ENCODE measurements at regions not wholly inside any gene's neighbourhood (a gene's known extent, or its start where the extent isn't known, plus 50 kb on each side); places are given as distances from the start of the nearest gene placed in this dataset.
A peak's percentile ranks its signal among the peaks of the same experiment; 100 is the strongest.
"Not testable (repeated sequence)": the region's sequence is repeated elsewhere in the genome, so short reads cannot be mapped to it uniquely, and the experiment has no call there.

DNA sequence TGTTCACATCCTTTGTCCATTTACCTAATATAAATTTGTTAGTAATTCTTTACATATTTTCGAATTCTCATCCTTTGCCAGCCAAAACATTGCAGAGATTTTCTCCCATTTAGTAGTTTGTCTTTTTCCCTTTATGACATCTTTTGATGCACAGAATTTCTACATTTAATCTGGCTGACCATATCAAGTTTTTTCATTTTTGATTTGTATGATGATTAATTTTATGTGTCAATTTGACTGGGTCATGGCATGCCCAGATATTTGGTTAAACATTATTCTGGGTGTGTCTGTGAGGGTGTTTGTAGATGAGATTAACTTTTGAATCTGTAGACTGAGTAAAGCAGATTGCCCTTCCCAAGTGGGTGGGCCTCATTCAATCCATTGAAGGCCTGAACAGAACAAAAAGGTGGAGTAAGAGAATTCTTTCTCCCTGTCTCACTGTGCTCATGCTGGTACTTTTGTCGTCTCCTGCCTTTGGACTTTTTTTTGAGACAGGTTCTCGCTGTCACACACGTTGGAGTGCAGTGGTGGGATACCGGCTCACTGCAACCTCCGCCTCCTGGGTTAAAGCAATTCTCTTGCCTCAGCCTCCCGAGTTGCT is 72.1 kb upstream of the EPB41L1 start:
- no peak for DNase-seq (ENCODE audit: low read depth, low spot score)

DNA sequence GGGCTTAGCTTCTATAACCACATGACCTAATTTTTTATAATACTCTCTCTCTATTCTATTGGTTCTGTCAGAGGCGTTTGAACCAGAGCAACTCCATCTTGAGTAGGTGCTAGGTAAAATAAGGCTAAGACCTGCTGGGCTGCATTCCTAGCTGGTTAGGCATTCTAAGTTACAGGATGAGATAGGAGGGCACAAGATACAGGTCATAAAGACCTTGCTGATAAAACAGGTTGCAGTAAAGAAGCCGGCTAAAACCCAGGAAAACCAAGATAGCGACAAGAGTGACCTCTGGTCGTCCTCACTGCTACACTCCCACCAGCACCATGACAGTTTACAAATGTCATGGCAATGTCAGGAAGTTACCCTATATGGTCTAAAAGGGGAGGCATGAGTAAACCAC is 71.3 kb upstream of the EPB41L1 start:
- DNase-seq (ENCODE audit: low read depth, low spot score): not testable (repeated sequence)

DNA sequence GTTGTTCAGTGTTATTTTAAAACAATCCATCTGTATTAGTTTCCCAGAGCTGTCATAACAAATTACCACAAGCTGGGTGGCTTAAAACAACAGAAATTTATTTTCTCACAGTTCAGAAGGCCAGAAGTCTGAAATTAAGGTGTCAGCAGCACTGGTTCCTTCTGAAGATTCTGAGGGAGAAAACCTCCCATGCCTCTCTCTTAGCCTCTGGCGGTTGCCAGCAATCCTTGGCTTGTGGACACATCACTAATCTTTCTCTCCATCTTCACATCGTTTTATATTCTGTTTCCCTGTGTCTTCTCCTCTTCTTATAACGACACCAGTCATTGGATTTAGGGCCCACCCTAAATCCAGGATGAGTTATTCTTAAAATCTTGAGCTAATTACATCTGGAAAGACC is 70.2 kb upstream of the EPB41L1 start:
- DNase-seq (ENCODE audit: low read depth, low spot score): no peak

DNA sequence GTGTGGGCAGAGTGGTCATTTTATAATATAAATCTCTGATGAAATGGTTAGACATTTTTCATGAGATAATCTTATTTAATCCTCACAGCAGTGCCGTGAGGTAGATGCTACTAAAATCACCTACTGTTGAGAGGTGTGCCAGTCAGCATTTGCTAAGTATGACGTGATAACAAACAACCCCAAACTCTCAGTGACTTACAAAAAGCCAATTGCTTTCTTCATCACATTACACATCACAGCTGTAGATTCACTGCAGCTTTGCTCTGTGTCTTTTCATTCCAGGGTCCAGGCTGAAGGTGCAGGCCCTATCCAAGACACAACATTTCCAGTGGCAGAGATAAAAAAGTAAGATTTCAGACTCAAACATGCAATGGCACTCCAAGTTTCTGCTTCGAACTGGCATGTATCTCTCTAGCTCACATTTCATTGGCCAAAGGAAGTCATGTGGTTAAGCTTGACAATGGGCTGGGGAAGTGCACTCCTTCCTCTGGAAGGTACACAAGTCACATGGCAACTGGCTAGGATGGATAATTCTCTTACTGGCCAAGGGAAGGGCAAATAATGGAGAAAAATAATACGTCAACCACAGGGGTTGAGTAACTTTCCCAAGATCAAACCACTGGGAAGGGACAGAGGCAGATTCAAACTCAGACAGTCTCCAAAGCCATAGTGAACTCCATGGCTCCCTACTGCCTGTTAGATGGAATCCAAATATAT is 69.5 kb upstream of the EPB41L1 start:
- no peak for DNase-seq (ENCODE audit: low read depth, low spot score)

DNA sequence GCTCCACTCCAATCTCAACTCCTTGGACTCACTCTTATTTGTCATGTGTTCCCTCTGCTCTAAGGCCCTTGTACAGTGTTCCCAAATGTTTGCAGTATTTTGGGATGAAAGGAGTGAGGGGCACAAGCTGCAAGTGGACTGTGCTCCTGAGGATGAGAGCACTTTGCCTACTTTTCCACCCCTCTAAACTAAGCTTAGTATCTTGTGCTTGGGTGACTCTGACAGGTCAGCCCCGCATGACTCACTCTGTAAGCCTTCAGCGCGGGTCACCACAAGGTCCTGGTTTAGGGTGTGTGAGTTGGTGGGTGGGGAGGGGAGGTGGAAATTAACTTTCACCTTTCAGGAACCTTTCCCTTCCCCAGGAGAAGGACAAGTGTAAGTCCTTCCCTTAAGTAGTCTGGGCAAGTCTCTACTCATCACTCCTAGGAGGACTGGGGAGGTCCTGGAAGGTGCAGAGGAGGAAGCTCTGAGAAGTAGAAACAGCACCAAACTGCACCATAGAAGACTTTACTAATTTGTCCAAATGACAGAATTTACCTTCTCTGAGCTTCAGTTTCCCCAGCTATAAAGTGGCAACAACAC is 68.8 kb upstream of the EPB41L1 start:
- no peak for DNase-seq (ENCODE audit: low read depth, low spot score)

DNA sequence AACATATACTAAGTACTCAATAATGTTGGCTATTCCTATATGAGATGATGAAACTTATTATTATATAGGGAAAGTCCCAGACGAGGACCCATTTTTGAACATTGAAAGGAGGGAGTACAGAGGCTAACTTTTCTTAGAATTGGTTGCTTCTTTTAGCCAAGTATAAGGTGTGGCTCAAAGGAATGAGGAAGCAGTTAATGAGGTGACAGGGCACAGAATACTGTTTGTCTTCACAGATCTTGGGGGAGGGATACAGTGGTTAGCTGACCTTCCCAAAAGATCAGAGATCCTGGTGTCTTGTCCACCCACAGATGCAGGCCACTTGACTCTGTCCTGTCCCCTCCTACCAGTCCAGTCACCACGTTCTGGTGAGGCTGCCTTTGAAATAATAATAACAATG is 67.8 kb upstream of the EPB41L1 start:
- no peak for DNase-seq (ENCODE audit: low read depth, low spot score)

DNA sequence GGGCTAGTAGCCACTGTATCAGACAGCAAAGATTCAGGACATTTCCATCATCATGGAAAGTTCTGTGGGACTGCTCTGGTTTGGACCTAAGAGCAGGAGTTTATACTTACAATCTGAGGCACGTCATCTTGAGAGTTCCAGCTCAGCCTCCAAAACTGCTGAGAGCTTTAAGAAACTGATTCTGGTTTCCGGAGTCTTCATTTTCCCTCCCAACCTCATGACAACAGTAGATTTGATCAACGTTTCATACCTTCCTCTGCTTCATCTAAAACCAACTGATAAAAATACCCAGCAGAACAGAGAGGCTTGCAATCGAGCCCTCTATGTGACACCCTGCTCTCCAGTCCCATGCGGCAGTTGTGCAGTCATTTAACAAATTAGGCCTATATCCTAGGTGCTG is 64.3 kb upstream of the EPB41L1 start:
- DNase-seq (ENCODE audit: low read depth, low spot score): no peak

DNA sequence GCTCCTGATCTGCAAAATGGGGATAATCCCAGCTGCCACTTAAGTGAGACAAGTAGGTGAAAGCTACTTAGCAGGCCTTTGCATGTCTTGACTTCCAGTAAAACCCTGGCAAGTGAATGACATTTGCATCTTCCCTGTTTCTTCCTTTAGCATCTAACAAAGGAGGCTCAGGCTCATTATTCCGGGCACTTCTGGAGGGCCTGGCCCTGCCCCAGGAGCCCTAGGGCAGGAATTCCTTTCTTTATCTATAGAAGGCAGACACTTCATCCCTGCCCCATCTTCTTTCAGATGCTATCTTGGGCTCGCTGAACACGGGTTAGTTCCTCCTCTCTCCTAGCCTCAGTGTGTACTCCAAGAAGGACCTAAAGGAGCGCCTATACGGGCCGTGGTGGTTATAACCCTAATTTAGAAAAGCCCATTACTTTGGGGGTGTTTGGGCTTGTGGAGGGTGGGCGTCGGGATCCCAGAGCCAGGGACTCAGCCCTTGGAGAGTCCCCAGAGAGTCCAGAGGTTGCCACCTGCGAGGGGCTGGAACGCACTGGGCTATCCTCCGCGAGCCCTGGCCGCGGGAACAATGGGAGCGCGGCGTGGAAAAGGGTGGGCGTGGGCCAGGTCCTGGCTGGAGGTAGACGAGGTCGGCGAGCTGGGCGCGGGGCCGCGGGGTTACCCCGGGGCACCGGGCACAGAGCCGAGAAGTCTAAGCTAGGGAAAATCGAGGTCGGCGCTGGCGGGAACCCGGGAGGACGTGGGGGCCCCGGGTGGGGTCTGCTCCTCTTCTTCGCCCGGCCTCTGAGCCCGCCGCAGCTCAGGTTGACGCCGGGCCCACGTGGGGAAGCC is 62.8 kb upstream of the EPB41L1 start:
- DNase-seq (ENCODE audit: low read depth, low spot score): no peak

DNA sequence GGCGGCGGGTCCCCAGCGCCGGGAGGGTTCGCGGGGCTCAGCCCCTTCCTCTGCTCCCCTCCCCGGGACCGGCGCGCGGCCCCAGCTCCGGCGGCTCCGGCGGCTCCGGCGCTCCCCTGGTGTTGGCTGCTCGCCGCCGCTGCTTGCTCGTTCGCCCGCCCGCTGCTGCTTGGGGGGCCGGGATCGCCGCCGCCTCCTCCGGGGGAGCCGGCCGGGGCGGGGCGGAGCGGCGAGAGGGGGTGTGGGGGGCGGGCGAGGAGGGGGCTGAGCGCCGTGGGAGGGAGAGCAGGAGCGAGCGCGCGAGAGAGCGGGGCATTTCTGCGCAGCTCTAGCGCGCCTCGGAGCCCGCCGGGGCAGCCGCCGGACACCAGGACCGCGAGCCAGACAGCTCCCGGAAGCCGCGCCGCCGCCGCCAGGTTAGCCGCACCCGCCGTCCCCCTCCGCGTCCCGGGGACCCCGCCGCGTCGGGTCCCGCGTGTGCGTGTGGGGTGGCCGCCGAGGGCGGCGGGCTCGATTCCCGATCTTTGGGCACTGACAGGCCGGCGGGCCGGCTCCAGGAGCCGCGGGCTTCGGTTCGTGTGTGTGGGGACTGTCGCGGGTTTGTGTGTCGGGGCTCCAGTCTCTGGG is 62.0 kb upstream of the EPB41L1 start:
- DNase-seq (ENCODE audit: low read depth, low spot score): no peak

DNA sequence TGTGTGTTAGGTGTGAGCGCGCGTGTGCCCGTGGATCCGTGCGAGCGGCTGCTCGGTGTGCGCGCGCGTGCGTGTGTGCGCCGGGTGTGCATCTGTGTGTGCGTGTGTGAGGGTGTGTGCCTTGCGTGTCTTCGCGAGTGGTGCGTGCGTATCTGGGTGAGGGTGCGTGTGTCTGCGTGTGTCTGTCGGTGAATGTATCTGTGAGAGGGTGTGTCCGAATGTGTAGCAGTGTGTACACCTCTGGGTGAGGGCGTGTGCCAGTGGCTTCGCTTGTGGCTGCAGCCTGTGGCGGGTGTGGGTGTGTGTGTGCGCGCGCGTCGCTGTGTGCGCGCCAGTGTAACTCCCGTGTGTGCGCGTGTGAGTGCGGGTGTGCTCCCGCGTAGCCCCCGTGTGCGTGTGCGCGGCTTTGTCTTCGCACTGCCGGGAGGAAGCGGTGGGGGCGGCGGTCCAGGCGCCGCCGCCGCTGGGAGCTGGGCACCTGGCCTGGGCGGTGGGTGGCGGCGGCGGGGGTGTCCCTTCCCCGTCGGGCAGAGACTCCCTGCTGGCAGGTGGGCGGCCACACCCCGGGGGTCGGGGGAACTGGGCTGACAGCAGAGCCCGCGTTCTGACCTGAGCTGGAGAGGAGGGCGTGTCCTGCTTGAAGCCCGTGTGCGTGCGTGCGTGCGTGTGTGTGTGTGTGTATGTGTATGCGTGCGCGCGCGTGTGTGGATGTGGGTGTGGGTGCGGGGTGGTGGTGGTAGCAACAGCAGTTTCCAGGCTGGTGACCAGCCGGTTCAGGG is 61.3 kb upstream of the EPB41L1 start:
- no peak for DNase-seq (ENCODE audit: low read depth, low spot score)

DNA sequence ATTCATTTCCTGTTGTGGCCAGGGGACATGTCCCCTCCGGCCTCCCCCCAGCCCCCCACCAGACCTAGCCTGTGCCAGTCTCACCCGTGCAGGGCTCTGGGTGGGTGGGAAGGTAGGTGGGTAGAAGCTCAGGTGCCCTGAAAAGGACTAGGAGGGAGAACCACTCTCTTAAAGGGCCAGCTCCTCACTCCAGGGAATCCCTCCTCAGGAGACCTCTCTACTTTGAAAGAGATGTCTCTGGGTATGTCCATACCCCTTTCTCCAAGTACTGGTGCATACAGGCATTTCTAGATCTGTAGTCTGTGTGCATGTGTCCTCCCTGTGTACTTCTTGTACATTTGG is 60.8 kb upstream of the EPB41L1 start:
- DNase-seq (ENCODE audit: low read depth, low spot score): no peak

DNA sequence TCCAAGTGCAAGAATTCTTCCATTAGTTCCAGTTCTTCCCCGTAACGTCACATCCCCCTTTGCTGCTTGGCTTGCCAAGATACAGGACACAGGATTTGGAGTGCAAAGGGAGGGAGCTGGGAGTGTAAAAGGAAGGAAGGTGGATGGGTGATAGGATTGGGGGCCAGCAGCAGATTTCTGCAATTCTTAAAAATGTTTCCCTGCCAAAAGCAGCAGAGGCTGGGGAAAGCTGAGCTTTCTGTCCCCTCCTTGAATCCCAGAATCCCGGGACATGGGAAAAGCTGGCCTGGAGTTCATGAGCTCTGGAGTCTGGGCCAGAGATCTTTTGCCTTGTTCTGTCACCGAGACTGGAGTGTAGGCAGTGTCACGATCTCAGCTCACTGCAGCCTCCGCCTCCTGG is 60.0 kb upstream of the EPB41L1 start:
- DNase-seq (ENCODE audit: low read depth, low spot score): no peak

DNA sequence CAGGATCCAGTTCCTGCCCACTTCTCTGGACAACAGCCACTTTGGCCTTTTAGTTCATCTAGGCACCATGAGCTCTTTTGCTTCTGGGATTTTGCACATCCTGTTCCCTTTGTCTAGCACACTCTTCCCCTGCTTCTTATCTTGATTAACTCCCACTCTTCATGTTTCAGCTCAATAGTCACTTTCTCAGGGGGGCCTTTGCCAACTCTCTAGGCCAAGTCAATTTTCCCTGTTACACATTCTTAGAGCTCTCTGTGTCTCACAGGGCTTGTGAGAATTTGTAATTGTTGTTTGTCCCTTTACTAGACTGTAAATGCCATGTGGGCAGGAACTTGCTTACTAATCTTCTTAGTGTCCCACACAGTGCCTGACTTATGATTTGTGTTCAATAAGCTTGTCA is 58.1 kb upstream of the EPB41L1 start:
- DNase-seq (ENCODE audit: low read depth, low spot score): no peak

DNA sequence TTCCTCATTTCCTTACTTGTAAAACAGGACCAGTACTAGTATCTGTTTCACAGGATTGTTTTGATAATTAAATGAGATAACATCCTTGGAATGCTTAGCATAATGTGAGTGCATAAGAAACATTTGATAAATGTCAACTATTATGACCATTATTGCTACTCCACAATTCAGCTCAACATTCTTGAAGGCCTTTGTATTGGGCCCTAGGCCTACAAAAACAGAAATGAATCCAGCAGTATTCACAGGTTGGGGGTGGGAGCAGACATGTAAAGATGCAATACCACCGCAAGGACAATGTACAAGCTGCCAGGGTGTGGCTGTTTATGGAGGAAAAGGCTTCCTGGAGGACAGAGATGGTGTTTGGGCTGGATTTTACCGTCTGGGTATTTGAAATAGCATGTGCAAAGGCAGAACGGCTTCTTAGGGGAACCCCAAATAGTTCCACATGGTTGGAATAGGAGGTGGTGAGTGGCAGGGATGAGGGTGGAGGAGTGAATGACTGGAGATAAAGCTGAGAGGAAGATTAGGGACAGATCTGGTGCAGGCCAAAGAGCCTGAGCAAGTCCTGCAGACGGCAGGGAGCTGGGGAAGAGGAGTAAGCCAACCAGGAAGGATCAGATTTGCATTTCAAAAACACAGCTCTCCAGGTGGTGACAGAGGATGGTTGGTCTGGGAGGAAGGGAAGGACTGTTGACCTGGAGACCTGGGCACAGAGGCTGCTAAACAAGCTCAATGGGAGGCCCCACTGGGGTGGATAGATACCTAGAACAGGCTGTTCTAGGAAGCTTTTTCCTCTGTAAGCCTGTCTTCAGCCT is 57.0 kb upstream of the EPB41L1 start:
- peak; percentile 93 for DNase-seq (ENCODE audit: low read depth, low spot score)

DNA sequence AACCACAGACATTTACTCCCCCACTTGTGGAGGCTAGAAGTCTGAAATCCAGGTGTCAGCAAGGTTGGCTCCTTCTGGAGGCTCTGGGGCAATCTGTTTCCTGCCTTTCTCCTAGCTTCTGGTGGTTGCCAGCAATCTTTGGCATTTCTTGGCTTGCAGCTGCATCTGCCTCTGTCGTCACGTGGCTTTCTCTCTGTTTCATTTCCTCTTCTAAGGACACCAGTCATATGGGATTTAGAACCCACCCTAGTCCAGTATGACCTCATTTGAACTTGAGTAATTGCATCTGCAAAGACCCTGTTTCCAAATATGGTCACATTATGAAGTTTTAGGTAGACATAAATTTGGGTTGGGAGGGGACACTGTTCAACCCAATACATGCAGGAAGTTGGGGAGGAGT is 56.2 kb upstream of the EPB41L1 start:
- DNase-seq (ENCODE audit: low read depth, low spot score): no peak

DNA sequence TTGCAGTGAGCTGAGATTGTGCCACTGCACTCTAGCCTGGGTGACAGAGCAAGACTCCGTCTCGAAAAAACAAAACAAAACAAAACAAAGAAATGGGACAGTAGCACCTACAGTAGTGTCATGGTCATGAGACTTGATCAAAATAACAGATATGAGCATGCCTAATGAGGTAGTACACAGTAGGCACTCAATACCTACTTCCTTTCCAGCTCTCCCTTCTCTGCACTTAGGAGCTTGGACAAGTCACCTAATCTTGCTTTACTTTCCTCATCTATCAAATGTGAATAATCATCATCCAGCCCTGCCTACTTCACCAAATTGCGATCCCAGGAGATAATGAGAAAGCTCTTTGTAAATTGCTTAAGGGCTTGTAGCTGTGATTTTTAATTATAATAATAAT is 55.4 kb upstream of the EPB41L1 start:
- DNase-seq (ENCODE audit: low read depth, low spot score): no peak

DNA sequence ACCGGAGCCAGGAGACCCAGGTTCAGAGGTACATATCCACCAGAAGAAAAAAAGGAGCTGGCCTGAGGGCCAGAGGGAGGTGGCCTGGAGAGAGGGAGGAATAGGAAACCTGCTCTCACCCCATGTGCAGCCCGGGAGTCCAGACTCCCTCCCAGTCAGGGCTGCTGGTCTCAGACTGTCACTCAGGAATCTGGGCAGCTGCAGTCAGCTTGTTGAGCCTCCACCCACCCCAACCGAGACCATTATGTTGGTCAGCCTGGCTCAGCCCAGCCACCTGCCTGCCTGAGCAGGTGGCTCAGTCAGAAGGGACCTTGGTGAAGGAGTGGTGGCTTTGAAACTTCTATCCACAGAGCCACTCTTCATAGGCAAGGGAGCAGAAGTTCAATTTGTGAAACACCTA is 53.3 kb upstream of the EPB41L1 start:
- DNase-seq (ENCODE audit: low read depth, low spot score): no peak

DNA sequence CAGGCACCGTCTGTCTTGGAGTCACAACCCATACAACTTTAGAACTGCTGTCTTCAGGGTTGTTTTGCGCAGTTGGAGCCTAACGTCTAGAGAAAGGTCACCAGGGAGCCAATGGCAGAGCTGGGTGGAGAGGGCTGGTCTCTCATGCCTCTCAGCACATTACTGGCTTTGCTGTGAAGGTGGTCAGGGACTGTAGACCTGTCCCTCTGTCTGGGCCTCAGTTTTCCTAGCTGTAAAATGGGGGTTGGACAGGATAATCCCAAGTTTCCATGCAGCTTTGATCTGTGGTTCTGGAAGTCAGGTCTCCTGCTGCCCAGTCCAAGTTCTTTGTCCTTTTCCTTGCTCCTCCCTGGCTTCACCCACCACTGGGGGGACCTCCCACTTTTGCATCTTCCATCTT is 52.2 kb upstream of the EPB41L1 start:
- DNase-seq (ENCODE audit: low read depth, low spot score): no peak

DNA sequence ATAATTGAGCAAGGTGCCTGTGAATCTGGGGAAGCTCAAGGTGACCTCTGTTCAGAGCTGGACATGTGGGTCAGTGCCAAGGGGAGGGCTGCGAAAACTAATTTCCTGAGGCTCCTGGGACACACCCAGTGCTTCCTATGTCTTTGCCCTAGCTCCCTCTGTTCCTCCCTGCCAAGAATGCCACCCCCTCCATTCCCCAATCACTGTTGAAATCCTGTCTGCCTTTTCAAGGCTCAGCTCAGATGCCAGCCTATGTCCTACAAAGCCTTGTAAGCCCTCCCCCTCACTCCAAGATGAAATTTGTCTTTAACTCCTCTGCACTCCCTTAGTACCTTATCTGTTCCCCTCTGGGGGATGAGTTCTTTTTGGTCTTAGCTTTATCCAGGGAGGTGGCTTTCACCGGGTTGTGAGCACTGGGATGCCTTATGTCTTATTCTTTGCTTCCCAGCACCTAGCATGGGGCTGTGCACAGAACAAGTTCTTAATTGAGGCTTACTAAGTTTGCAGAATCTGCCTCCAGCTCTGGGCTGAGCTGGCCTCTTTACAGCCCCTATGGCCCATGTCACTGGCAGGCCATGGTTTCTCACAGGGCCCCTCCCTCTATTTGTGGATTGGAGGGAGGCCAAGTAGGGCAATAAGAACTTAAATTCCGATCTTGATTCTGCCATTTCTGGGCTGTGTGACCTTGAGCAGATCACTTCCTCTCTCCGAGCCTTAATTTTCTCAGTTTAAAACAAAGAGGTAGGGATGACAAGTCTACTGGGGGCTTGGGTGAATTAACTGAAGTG is 51.5 kb upstream of the EPB41L1 start:
- DNase-seq (ENCODE audit: low read depth, low spot score): no peak

DNA sequence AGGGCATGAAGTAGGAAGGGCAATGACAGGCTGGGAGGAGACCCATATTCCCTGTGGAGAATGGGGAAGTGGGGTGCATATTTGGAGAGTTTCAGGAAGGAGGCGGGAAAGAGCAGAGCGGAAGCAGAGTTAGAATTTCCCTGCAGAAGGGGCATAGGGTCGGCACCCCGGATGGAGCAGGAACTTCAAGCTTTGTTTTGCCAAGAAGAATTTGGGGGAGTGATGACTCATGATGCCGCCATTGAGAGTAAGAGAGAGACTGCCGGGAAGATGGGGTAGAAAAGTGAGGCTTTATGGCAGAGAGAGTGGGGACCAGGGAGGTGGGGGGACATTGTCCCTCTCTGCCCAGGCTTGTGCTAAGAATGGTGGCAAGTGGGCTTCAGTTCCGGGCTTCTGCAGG is 50.3 kb upstream of the EPB41L1 start:
- DNase-seq (ENCODE audit: low read depth, low spot score): no peak
